GM18867 (cell line): ENCODE measurements at regions not wholly inside any gene's neighbourhood (a gene's known extent, or its start where the extent isn't known, plus 50 kb on each side); places are given as distances from the start of the nearest gene placed in this dataset.
"Not testable (repeated sequence)": the region's sequence is repeated elsewhere in the genome, so short reads cannot be mapped to it uniquely, and the experiment has no call there.

Experiments used
- ATAC-seq: cut with Tn5 transposase; IDR thresholded peaks from one replicate; pipeline ENCODE4 v1.9.1; 2021; ENCODE audit warnings: mild to moderate bottlenecking, moderate library complexity; ENCODE audit not compliant: unreplicated experiment

DNA sequence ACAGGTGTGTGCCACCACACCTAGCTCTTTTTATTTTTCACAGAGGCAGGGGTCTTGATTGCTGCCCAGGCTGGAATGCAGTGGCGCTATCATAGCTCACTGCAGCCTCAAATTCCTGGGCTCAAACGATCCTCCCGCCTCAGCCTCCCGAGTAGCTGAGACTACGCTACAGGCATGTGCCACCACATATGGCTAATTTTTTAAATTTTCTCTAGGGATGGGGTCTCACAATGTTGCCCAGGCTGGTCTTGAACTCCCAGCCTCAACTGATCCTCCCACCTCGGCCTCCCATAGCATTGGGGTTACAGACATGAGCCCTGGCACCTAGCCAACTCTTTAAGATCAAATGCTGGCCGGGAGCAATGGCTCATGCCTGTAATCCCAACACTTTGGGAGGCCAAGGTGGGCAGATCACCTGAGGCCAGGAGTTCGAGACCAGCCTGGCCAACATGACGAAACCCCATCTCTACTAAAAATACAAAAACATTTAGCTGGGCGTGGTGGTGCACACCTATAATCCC, 50.6 kb upstream of the MYL10 start:
- ATAC-seq: not testable (repeated sequence)

DNA sequence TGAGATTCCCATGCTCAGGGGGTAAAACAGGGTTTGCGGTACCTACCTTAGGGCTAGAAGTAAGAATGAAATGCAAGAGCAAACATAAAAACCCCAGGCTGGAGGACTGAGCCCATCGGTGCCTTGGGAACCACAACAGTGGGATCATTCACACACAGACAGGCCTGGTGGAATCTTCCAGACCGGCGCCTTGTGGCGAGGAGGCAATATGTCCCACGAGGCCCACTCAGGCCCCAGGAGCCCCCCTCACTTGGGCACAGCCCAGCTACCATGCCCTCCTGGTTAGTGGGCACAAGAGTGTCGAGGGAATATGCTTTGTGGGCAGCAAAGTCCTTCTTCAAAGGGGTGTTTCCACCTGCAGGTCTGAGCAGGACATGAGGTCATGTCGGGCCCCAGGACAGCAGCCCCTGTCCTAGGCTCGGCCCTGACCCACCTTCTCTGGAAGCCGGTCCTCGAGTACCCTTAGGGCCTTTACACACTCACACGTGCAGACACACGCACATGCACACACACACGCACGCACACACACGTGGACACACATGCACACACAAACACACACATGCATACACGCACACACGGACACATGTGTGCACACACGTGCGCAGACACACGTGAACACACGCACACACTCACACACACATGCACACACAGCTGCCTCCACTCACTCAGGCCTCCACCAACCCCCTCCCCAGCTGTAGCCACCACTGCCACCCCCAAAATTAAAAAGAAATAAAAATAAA, 51.5 kb upstream of the MYL10 start:
- no peak for ATAC-seq

DNA sequence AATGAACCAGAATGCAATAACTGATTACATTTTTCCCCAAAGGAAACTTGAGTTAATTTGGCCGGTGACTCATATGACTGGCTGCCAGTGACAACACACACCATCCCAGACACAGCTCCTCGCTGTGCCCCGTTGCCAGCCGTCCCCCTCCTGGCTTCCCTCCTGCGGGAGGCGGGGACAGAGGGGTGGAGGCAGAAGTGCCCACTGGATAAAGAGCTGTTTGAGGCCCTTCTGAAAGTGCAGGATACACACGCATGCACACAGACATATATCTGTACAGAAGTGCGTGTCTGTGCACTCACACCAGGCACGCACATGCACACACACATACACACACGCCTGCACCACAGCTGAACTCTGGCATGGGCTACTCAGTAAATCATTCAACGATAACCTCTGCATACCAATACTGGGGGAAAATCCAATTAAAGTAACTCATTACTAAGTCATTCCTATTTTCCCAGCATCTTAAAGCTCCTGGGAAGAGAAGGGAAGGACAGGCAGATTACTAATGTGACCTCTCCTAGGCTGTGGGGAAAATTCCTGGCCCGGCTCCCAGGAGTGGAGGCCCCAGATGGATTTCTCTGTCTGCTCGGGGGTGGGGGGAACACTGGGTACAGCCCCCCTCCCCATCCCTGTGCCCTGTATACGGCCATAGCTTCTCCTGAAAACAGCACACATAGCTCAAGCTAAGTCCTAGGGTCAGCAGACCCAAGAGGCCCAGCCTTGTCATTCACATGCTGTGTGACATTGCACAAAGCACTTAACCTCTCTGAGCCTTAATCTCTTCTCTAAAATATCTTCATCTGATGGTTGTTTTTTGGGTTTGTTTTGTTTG, 52.3 kb upstream of the MYL10 start:
- ATAC-seq: no peak

- ATAC-seq: no peak
These were observed 55.9 kb upstream of the MYL10 start for GRCh38 chr7:101684983-101685330.

- ATAC-seq: no peak
These were observed 56.9 kb upstream of the MYL10 start for GRCh38 chr7:101686030-101686429.

GRCh38 chr7:101687081-101687480, 58.0 kb upstream of the MYL10 start:
- ATAC-seq: no peak

GRCh38 chr7:101687791-101688182, 58.7 kb upstream of the MYL10 start:
- ATAC-seq: no peak

- ATAC-seq: peak; percentile 63
These were observed 59.2 kb upstream of the MYL10 start for GRCh38 chr7:101688183-101688831.

DNA sequence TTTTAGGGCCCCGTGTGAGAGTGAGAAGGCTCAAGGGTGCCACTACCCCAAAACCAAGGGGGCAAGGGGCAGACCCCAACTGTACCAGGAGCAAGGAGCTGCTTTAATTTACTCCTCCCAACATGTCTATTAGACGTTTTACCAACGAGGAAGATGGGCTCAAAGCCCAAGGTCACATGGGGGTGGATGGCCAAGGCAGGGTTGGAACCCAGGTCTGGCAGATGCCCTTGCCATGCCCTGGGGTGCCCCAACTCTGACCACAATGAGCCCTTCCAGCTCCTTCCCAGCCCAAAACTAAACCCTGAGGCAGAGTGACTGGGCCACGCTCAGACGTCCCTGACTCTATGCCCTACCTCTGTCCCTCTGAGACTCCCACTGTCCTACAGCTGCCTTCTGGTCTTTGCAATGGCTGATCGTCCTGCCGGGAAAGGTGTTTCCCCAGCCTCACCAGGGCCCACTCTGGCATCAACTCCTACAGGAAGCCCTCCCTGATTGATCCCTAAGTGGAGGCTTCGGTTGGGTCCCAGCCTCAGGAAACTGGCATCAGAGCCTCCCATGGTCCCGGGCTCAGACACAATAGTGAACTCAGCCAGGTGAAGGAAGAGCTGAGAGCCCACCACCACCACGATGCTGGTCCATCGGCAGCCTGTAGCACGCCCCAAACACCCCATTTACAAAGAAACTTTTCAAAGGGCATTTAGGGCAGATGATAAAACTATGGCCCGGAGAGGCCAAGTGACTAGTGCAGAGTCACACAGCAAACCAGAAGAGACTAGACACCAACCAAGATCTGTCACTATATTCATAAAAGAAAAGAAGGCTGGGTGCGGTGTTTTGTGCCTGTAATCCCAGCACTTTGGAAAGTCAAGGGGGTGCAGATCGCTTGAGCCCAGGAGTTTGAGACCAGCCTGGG, 60.2 kb upstream of the MYL10 start:
- no peak for ATAC-seq

GRCh38 chr7:101690061-101690460, 61.0 kb upstream of the MYL10 start:
- no peak for ATAC-seq

- ATAC-seq: no peak
These were observed 62.8 kb upstream of the MYL10 start for GRCh38 chr7:101691822-101692384.

GRCh38 chr7:101693498-101694091, 64.5 kb upstream of the MYL10 start:
- ATAC-seq: no peak

DNA sequence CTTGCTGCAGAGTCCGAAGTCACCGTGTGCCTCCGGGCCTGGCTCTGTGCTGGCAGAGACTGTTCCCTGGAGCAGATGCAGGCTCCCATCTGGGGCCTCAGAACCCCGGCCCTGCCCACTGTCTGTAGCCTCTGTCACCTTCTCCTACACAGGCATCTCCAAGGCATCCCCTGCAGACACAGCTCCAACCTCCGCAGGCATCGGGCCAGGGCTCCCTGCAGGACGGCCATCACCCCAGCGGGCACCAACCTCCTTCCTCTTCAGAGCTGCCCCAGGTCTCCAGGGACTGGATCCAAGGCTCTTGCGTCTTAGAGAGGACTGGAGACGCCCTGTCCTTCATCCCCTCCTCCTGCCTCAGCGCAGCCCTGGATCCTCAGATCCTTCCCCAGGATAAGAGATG, 69.9 kb upstream of the MYL10 start:
- ATAC-seq: no peak

DNA sequence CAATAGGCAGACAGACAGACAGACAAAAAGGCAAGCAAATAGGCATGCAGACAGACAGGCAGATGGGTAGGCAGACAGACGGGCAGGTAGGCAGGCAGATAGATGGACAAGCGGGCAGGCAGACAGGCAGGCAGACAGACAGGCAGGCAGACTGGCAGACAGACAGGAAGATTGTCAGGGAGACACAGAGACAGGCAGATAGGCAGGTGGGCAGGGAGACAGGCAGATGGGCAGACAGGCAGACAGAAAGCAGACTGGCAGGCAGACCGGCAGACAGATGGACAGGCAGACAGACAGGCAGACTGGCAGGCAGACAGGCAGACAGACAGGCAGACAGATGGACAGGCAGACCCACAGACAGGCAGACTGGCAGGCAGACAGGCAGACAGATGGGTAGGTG, 70.3 kb upstream of the MYL10 start:
- ATAC-seq: no peak

- ATAC-seq: no peak
These were observed 71.1 kb upstream of the MYL10 start for GRCh38 chr7:101699881-101700823.

- ATAC-seq: no peak
These were observed 72.2 kb upstream of the MYL10 start for GRCh38 chr7:101701153-101701794.

GRCh38 chr7:101702362-101702850, 73.3 kb upstream of the MYL10 start:
- ATAC-seq: no peak

GRCh38 chr7:101705331-101705730, 76.2 kb upstream of the MYL10 start:
- no peak for ATAC-seq
